ENCODE measurements at regions not wholly inside any gene's neighbourhood (a gene's known extent, or its start where the extent isn't known, plus 50 kb on each side); places are given as distances from the start of the nearest gene placed in this dataset.

GRCh38 chr18:24992491-24992890 is 359.5 kb downstream of the ZNF521 start:
- Histone ChIP-seq H3K27ac (no peak overlapping the region), H4K20me1 (no peaks in the 10 kb centered on the region), H3K36me3 (no peaks in the 10 kb centered on the region), H3K9me3 (no peaks in the 10 kb centered on the region), H3K9ac (no peak overlapping the region), H3K4me2 (no peak overlapping the region), H3K4me1 (no peaks in the 10 kb centered on the region), H3K27me3 (no peaks in the 10 kb centered on the region), H3K4me3 (no peak overlapping the region)
- TF ChIP-seq Cebpa-rat (IDR thresholded peaks at IDR 0.05): no peak

- H3K36me3 ChIP-seq: no peaks in the 10 kb centered on the region
- H4K20me1 ChIP-seq: no peaks in the 10 kb centered on the region
- H3K27me3 ChIP-seq: no peaks in the 10 kb centered on the region
- TF ChIP-seq Cebpa-rat (IDR thresholded peaks at IDR 0.05): no peak
- H3K4me3 ChIP-seq: no peak overlapping the region
- no peaks in the 10 kb centered on the region for H3K9me3 ChIP-seq
- H3K4me1 ChIP-seq: no peaks in the 10 kb centered on the region
- no peak overlapping the region for H3K27ac ChIP-seq
- no peak overlapping the region for H3K9ac ChIP-seq
- H3K4me2 ChIP-seq: no peak overlapping the region
Measured at GRCh38 chr18:24993628-24994027, 358.3 kb downstream of the ZNF521 start.

GRCh38 chr18:24995056-24995455 is 356.9 kb downstream of the ZNF521 start:
- no peak overlapping the region for H3K9ac ChIP-seq

DNA sequence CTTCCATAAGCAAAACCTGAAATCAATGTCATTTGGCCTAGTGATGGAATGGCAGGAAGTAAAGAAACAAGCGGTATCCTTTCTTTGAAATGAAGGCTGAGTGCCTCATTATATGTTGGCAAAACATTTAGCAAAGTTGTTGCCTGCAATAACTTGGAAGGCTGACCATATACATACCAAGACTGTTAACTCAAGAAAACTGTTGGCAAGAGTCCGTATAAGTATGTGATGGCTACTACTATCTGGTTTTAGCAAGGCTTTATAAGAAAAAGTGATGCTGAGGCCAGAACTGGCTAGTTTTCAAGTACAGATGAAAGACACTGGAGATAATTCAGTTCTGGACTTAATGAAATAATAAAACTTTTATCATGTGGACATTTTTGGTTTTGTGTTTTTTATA is 356.2 kb downstream of the ZNF521 start:
- no peaks in the 10 kb centered on the region for H3K4me1 ChIP-seq
- H3K36me3 ChIP-seq: no peaks in the 10 kb centered on the region
- no peak overlapping the region for H3K4me2 ChIP-seq
- no peaks in the 10 kb centered on the region for H4K20me1 ChIP-seq
- H3K27ac ChIP-seq: no peak overlapping the region
- H3K9ac ChIP-seq: no peak overlapping the region
- TF ChIP-seq Cebpa-rat (IDR thresholded peaks at IDR 0.05): no peak
- peaks cover 9% of the 10 kb centered on the region for H3K9me3 ChIP-seq
- no peak overlapping the region for H3K4me3 ChIP-seq
- H3K27me3 ChIP-seq: no peaks in the 10 kb centered on the region

More at GRCh38 chr18:24995056-24995455, 356.9 kb downstream of the ZNF521 start:
- Histone ChIP-seq H4K20me1 (no peaks in the 10 kb centered on the region), H3K36me3 (no peaks in the 10 kb centered on the region), H3K4me2 (no peak overlapping the region), H3K9me3 (peaks cover 9% of the 10 kb centered on the region), H3K27ac (no peak overlapping the region), H3K27me3 (no peaks in the 10 kb centered on the region), H3K4me3 (no peak overlapping the region), H3K4me1 (no peaks in the 10 kb centered on the region)
- no peak for TF ChIP-seq Cebpa-rat (IDR thresholded peaks at IDR 0.05)

GRCh38 chr18:24999650-25000267 is 352.2 kb downstream of the ZNF521 start:
- Histone ChIP-seq H3K27ac (no peak overlapping the region), H3K4me2 (no peak overlapping the region), H3K27me3 (no peaks in the 10 kb centered on the region), H3K4me3 (no peak overlapping the region), H3K36me3 (no peaks in the 10 kb centered on the region), H3K9me3 (peaks cover 9% of the 10 kb centered on the region), H4K20me1 (no peaks in the 10 kb centered on the region), H3K9ac (no peak overlapping the region), H3K4me1 (no peaks in the 10 kb centered on the region)
- TF ChIP-seq Cebpa-rat (IDR thresholded peaks at IDR 0.05): no peak

GRCh38 chr18:25001803-25002202 is 350.2 kb downstream of the ZNF521 start:
- Histone ChIP-seq H3K27ac (no peak overlapping the region), H3K36me3 (no peaks in the 10 kb centered on the region), H3K27me3 (no peaks in the 10 kb centered on the region), H3K9me3 (peaks cover 9% of the 10 kb centered on the region), H3K4me3 (no peak overlapping the region), H3K9ac (no peak overlapping the region), H4K20me1 (no peaks in the 10 kb centered on the region), H3K4me2 (no peak overlapping the region), H3K4me1 (no peaks in the 10 kb centered on the region)
- no peak for TF ChIP-seq Cebpa-rat (IDR thresholded peaks at IDR 0.05)

DNA sequence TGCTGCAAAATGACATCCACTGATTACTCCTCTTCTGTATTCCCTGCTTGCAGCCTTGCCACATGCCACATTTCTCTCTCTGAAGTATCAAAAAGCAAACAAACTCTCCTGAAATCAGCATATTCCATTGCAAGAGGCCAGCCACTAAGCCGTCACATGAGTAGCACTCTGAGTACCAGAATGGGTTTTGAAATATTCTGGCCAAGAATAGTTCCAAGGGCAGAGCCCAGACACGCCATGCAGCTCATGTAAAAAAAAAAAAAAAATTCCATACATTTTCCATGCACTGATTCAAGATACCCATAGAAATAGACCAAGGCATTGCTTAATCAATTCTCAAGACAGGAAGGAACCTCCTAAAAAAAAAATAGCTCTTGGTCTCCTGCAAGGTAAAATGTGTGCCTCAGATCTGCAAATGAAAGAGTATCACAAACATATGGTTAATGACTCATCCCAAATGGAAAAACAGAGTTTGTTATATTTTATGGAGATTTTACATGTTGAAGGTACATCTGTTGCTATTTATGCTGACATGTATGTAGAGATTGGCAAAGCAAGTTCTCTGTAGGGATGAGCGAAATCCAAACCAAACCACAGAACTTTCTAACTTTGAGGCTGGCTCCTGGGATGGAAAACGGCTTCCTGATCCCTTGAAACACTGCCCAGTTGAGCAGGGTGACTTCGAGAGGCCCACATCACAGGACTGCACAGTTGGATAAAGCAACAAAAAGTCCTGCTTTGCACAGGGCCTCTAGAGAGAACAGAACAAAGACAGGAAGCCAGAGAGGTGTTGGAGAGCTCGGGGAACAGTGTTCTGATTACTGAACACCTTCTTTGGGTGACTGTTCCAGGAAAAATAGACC is 346.2 kb downstream of the ZNF521 start:
- no peaks in the 10 kb centered on the region for H3K36me3 ChIP-seq
- no peaks in the 10 kb centered on the region for H3K4me1 ChIP-seq
- TF ChIP-seq Cebpa-rat (IDR thresholded peaks at IDR 0.05): no peak
- H3K27me3 ChIP-seq: no peaks in the 10 kb centered on the region
- H3K9ac ChIP-seq: no peak overlapping the region
- no peak overlapping the region for H3K4me3 ChIP-seq
- H4K20me1 ChIP-seq: no peaks in the 10 kb centered on the region
- no peak overlapping the region for H3K4me2 ChIP-seq
- no peak overlapping the region for H3K27ac ChIP-seq
- H3K9me3 ChIP-seq: no peaks in the 10 kb centered on the region

- Histone ChIP-seq H4K20me1 (no peaks in the 10 kb centered on the region), H3K27ac (no peak overlapping the region), H3K27me3 (no peaks in the 10 kb centered on the region), H3K4me1 (no peaks in the 10 kb centered on the region), H3K4me3 (no peak overlapping the region), H3K4me2 (no peak overlapping the region), H3K9me3 (no peaks in the 10 kb centered on the region), H3K36me3 (no peaks in the 10 kb centered on the region), H3K9ac (no peak overlapping the region)
- TF ChIP-seq Cebpa-rat (IDR thresholded peaks at IDR 0.05): no peak
Measured at GRCh38 chr18:25010623-25011374, 341.2 kb downstream of the ZNF521 start.

Data from BLaER1 (cell line).